ENCODE measurements at regions not wholly inside any gene's neighbourhood (a gene's known extent, or its start where the extent isn't known, plus 50 kb on each side); places are given as distances from the start of the nearest gene placed in this dataset.
A peak's percentile ranks its signal among the peaks of the same experiment; 100 is the strongest.

DNA sequence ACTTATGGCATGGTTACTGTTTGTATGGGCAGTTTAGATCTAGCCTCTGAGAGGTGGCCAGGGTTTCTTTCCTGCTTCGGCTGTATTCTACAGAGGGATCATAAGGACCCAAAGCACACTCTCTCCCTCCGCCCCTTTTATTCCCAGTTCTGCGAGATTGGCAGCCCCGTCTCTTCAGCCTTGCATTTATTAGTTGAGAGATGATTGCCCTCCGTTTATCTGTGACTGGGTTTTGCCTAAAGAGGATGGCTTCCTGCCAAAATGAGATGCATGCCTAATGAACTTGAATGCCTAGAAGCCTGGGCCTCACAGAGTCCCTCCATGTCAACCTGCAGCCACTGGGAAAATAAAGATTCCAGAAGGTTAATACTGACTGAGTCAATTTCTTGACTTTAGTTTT is 97.1 kb upstream of the CHL1 start:
- H3K4me3 Mint-ChIP-seq: no peak overlapping the region
- peaks cover 9% of the 10 kb centered on the region for H3K27me3 Mint-ChIP-seq
- H3K27ac Mint-ChIP-seq: no peak overlapping the region
- H3K9me3 Mint-ChIP-seq: no peaks in the 10 kb centered on the region
- no peak for ATAC-seq
- H3K36me3 Mint-ChIP-seq: no peaks in the 10 kb centered on the region
- no peaks in the 10 kb centered on the region for H3K4me1 Mint-ChIP-seq

DNA sequence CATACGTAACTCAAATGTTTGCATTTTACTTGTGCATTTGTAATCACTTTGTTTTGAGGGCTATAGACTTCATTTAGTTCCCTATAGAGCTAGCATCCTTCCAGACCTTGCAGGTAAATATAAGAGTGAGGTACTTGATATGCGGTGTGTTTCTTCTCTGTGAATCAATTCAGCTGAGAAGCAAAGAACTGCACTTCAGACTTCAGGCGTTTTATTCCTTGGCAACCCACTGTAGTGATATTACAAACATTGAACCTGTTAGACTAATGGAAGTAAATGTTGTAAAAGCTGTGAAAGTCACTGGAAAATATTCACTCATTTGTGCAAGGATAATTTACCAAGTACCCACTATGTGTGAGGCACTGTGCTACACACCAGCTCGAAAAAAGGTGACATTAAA is 94.1 kb upstream of the CHL1 start:
- no peak overlapping the region for H3K4me3 Mint-ChIP-seq
- no peaks in the 10 kb centered on the region for H3K36me3 Mint-ChIP-seq
- H3K27ac Mint-ChIP-seq: no peak overlapping the region
- H3K27me3 Mint-ChIP-seq: peaks cover 9% of the 10 kb centered on the region
- no peaks in the 10 kb centered on the region for H3K9me3 Mint-ChIP-seq
- no peaks in the 10 kb centered on the region for H3K4me1 Mint-ChIP-seq
- ATAC-seq: no peak

DNA sequence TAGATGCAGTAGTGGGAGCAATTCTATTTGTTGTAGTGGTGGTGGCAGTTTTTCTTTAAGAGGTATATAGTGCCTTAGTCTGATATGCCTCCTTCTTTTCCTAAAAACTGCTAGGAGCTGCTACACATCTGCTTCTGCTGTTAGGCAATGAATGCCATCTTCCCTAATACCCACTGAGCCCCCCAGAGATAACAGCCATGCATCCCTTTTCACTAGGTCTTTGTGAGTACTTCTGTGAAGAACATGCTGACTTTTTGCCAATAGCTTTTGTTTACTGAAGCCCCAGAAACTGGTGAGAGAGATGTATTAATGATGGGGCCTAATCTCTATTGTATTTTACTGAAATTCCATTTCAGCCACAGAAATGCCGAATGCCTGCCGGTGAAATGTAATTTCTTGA is 92.6 kb upstream of the CHL1 start:
- Mint-ChIP-seq H3K27ac (no peak overlapping the region), H3K4me3 (no peak overlapping the region), H3K9me3 (no peaks in the 10 kb centered on the region), H3K36me3 (no peaks in the 10 kb centered on the region), H3K27me3 (peaks cover 9% of the 10 kb centered on the region), H3K4me1 (no peaks in the 10 kb centered on the region)
- no peak for ATAC-seq

DNA sequence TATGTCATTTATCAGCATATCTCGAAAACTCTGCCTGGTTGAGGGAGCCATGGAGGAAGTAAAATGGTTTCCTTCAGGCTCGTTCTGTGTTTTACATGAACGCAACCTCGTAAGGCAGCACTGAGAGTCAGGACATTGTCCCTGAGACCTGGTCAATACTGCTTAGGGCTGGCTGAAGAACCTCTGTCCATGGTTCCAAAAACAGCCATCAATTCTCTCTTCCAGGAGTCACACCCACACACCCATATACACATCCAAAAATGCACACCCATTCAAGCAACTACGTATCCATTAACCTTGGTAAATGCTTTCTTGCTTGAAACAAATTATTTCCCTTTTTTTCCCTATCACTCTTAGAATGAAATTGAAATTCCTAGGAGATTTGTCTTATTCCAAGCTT is 91.0 kb upstream of the CHL1 start:
- Mint-ChIP-seq H3K27ac (no peak overlapping the region), H3K36me3 (no peaks in the 10 kb centered on the region), H3K4me3 (no peak overlapping the region), H3K27me3 (no peaks in the 10 kb centered on the region), H3K9me3 (no peaks in the 10 kb centered on the region), H3K4me1 (no peaks in the 10 kb centered on the region)
- ATAC-seq: no peak

DNA sequence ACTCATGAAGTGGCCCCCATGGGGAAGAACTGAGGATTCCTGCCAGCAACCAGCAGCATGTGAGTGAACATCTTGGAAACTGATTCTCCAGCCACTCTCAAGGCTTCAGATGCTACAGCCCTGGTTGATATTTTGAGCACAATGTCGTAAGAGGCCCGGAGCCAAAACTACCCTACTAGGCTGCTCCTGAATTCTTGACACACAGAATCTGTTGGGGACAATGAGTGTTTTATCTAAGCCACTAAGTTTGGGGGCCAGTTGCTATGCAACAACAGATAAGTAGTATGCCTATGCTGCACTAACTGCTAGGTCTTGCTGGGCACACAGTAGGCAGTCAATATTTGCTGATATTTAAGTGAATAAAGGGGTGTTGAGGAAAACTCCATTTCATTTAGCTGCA is 89.9 kb upstream of the CHL1 start:
- Mint-ChIP-seq H3K27me3 (no peaks in the 10 kb centered on the region), H3K27ac (no peak overlapping the region), H3K36me3 (no peaks in the 10 kb centered on the region), H3K4me1 (peaks cover 8% of the 10 kb centered on the region), H3K4me3 (no peak overlapping the region), H3K9me3 (no peaks in the 10 kb centered on the region)
- no peak for ATAC-seq

DNA sequence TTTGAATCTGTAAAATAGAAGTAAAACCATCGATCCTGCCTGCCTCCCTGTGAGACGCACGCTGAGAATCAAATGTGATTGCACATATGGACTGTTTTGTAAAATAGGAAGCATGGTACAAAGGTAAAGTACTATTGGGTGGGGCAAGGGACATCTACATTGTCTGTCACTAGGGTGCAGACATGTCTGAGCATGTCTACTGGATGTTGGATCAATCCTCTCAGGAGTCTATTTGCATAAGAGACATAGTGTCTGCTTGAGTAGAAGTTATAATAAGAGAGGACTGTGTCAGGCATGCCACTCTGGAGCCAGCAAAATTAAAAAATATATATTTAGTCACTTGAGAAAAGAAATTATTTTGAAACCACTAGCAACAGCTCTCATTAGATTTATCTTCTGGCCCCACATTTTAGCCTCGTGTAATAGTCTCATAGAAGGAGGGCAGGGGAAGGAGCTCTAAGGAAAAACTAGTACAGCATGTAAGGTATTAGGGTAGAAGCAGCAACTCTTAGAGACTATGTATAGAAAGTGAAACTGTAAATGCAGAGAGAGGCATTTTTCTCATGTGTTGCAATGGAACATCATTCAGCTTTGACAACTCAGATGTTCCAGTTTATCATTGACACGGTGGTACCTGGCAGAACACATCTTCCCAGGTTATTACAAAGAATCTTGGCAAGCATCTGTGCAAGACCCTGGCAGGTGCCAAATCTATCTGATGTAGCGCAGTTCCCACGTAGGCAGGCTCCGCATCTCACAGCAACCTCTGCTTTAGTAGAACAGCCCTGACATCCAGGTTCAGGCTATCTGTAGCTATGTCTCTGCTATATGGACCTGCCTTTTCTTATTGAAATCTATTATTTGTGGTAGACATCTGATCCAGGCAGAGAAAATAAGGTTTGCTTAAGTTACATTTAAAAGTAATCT is 85.2 kb upstream of the CHL1 start:
- no peak for ATAC-seq
- Mint-ChIP-seq H3K36me3 (no peaks in the 10 kb centered on the region), H3K27me3 (no peaks in the 10 kb centered on the region), H3K4me1 (peaks cover 11% of the 10 kb centered on the region), H3K4me3 (no peak overlapping the region), H3K9me3 (no peaks in the 10 kb centered on the region), H3K27ac (no peak overlapping the region)

DNA sequence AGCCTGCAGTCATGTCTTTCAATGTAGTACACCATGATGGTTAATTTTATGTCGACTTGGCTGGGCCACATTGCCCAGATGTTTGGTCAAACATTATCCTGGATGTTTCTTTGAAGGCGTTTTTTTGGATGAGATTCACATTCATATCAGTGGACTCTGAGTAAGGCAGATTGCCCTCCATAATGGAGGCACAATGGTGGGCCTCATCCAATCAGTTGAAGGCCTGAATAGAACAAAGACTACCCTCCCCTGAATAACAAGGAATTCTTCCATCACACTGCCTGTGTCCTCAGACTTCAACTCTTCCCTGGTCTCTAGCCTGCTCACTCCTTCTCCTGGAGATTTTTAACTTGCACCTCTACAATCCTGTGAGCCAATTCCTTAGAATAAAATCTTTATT is 83.8 kb upstream of the CHL1 start:
- H3K4me3 Mint-ChIP-seq: no peak overlapping the region
- H3K36me3 Mint-ChIP-seq: no peaks in the 10 kb centered on the region
- H3K4me1 Mint-ChIP-seq: peaks cover 11% of the 10 kb centered on the region
- no peak overlapping the region for H3K27ac Mint-ChIP-seq
- ATAC-seq: no peak
- no peaks in the 10 kb centered on the region for H3K27me3 Mint-ChIP-seq
- H3K9me3 Mint-ChIP-seq: no peaks in the 10 kb centered on the region

DNA sequence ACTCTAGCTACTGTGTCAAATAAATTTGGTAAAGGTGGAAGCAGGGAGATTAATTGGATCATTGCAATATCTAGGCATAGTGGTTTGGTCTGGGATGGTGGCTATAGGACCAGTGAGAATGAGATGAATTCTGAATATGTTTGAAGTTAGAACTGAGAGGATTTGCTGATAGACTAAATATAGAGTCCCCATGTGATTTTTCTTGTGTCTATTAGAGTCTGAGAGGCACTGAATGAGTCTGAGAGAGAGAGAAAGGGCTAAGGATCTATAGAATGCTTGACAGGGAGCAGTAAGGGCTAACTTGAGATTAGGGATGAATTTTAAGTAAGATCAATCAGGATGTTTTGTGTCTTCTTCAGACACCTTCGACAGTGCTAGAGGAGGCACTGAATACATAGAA is 77.9 kb upstream of the CHL1 start:
- Mint-ChIP-seq H3K9me3 (no peaks in the 10 kb centered on the region), H3K36me3 (no peaks in the 10 kb centered on the region), H3K4me1 (no peaks in the 10 kb centered on the region), H3K27ac (no peak overlapping the region), H3K4me3 (no peak overlapping the region), H3K27me3 (no peaks in the 10 kb centered on the region)
- ATAC-seq: no peak

DNA sequence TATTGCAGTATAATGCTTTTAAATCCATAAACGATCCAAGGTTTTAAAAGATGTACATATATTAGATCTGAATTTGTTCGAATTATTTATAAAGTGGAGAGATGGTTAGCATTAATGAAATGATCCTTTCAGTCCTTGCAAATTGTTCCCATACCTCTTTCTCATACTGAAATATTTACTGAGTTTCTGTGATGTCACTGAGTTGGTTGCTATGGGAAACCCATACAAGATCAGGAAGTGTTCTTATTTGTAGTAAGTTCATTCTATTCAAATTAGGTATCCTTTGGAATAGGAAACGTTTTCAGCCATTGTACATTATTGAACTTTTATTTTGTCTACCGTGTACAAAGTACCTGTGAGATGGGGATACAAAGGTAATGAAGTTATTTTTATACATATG is 73.2 kb upstream of the CHL1 start:
- no peak for ATAC-seq
- peaks cover 4% of the 10 kb centered on the region for H3K9me3 Mint-ChIP-seq

DNA sequence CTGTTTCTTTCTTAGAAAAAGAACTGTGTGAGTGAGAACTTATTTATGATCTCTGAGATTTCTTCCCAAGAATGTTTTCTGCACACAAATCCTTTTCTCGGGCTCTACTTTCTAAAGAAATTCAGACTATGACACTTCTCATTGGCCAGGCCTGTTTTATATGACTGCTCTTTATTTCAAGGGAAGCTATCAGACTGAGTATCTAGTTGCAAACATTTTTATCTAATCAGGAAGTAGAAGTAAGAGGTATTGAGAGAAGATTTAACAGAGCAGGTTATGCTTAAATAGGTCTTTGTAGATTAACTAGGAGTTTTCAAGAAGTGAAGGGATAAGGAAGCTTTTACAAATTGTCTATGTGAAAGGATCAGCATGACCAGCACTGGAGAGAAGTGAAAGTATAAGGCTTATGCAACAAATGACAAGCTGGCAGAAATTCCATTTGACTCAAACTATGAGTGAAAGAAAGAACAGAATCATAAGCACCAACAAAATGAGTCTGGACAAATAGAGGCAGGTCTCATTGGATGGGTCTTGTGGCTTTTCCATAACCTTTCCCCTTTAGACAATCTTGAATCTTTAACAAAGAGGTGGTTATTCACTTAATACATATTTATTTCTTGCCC is 71.9 kb upstream of the CHL1 start:
- Mint-ChIP-seq H3K27ac (peak overlapping the region; percentile 0), H3K4me3 (no peak overlapping the region), H3K27me3 (no peaks in the 10 kb centered on the region), H3K4me1 (peaks cover 15% of the 10 kb centered on the region), H3K9me3 (peaks cover 4% of the 10 kb centered on the region), H3K36me3 (no peaks in the 10 kb centered on the region)
- peak; percentile 67 for ATAC-seq

More for the DNA sequence above, 73.2 kb upstream of the CHL1 start:
- H3K4me1 Mint-ChIP-seq: peaks cover 15% of the 10 kb centered on the region
- H3K4me3 Mint-ChIP-seq: no peak overlapping the region
- no peaks in the 10 kb centered on the region for H3K27me3 Mint-ChIP-seq
- H3K36me3 Mint-ChIP-seq: no peaks in the 10 kb centered on the region
- no peak overlapping the region for H3K27ac Mint-ChIP-seq

DNA sequence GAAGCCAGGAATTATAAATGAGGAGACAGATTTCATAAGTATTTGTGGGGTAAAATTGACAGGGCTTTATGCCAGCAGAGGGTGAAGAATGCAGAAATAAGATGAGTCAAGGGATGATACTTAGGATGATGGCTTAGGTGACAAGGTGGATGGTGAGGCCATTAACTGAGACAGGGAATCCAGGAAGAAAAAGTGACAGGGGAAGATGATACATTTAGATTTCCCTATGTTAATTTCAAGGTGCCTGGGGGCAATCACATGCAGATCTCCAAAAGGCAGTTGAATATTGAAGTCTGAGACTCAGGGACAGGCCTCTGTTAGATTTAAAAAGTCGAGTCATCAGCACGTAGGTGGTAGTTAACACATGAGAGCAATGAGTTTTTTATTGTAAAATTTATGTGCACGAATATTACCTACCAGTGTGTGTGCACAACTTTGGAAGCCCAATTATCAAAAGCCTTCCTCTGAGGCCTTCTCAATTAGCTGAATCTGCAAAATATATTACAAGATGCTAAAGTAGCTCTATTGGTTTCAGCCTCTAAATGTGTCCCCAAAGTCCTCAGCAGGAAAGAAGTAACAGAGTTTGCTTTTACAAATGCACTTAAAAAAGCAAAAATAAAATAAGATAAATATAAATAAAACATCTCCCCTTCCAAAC is 67.9 kb upstream of the CHL1 start:
- H3K4me3 Mint-ChIP-seq: no peak overlapping the region
- peaks cover 15% of the 10 kb centered on the region for H3K4me1 Mint-ChIP-seq
- H3K27me3 Mint-ChIP-seq: no peaks in the 10 kb centered on the region
- H3K27ac Mint-ChIP-seq: no peak overlapping the region
- no peaks in the 10 kb centered on the region for H3K36me3 Mint-ChIP-seq
- no peak for ATAC-seq
- H3K9me3 Mint-ChIP-seq: peaks cover 4% of the 10 kb centered on the region

DNA sequence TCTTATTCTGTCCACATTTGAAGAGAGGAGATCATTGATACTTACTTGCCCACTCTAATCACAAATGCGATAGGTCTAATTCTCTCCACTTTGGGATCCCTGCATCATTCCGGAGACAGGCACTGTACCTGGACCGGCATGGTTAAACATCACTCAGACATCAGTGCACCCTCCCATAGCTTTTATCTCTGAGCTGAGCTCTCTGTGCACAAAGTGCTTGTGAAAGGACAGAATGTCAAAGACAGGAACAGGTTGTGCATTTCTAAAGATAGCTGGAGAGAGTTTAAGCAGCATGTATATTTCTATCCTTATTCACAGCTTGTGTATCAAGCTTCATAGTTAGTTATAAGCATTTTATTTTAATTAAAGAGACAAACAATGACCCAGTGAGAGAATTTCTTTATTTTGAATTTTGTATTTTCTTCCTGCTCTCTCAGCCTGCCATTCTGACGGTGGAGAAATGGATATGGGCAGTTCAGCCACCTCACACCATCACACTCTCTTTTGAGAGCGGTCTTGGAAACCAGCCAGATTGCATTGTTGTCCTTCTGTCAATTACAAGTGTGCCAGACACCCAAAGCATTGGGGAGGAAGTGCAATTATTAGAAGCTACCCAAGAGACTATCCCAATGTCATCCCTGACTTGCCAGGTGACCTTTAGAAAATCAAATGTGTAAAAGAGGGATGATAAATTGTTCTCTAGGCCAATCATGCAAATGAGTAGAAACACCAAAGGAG is 65.2 kb upstream of the CHL1 start:
- H3K9me3 Mint-ChIP-seq: no peaks in the 10 kb centered on the region
- H3K4me1 Mint-ChIP-seq: no peaks in the 10 kb centered on the region
- no peak overlapping the region for H3K27ac Mint-ChIP-seq
- H3K36me3 Mint-ChIP-seq: no peaks in the 10 kb centered on the region
- H3K4me3 Mint-ChIP-seq: no peak overlapping the region
- no peak for ATAC-seq
- no peaks in the 10 kb centered on the region for H3K27me3 Mint-ChIP-seq

DNA sequence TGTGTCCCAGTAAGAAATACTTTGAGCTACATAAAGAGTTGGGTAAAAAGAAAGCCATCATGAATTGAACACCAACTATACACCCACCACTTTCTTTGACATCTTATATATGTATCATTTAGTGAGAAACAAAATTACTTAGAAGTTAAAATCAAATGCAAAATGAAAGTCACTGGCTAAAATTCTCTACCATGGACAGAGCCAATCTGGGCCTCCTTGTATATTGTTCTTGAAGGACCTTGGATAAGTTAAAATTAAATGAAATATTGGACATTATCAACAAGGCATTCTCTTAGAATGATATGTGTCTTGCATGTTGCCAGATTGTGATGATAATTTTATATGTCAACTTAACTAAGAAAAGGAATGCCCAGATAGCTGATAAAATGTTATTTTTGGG is 64.2 kb upstream of the CHL1 start:
- no peak overlapping the region for H3K27ac Mint-ChIP-seq

DNA sequence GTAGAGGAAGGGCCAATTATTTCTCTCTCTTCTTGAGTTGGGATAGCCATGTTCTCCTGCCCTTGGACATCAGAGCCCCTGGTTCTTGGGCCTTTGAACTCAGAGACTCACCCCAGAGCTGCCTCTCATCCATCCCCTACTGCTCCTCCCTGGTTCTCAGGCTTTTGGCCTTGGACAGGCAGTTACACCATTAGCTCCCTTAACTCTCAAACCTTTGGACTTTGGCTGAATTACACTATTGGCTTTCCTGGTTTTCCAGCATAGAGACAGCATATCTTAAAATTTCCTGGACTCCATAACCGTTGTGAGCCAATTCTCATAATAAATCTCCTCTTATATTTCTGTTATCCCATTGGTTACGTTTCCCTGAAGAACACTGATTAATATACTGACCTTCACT is 63.7 kb upstream of the CHL1 start:
- no peaks in the 10 kb centered on the region for H3K4me1 Mint-ChIP-seq
- no peaks in the 10 kb centered on the region for H3K36me3 Mint-ChIP-seq
- no peaks in the 10 kb centered on the region for H3K27me3 Mint-ChIP-seq
- no peaks in the 10 kb centered on the region for H3K9me3 Mint-ChIP-seq
- no peak overlapping the region for H3K4me3 Mint-ChIP-seq
- no peak overlapping the region for H3K27ac Mint-ChIP-seq
- ATAC-seq: no peak

More for the DNA sequence above, 64.2 kb upstream of the CHL1 start:
- ATAC-seq: no peak
- H3K9me3 Mint-ChIP-seq: no peaks in the 10 kb centered on the region
- no peaks in the 10 kb centered on the region for H3K4me1 Mint-ChIP-seq
- H3K27me3 Mint-ChIP-seq: no peaks in the 10 kb centered on the region
- H3K36me3 Mint-ChIP-seq: no peaks in the 10 kb centered on the region
- no peak overlapping the region for H3K4me3 Mint-ChIP-seq

DNA sequence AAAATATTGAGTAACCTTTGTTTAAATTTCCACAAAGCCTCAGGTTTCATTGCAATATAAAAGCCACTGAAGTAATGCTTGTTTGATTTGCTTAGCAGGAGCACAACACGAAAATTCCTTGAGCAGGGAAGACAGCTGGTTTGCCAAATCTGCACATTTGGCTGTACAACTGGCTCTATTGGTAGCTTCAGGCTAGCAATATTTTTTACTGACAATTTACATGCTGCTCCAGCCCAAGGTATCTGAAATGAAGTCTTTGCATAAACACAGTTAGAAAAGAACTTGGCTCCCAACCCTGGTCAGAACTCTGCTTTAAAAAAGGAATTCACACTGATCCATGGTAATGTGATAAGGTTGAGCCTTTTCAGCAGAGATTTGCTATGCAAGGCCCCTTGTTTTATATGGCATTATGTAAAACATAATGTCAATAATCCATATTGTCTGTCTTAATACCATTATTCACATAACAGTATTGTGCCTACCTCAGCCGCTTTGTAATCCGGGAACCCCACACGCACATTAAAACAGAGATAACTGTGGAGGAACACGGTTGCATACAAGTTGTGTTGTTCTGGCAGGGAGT is 55.7 kb upstream of the CHL1 start:
- no peaks in the 10 kb centered on the region for H3K27me3 Mint-ChIP-seq
- H3K27ac Mint-ChIP-seq: no peak overlapping the region
- H3K4me1 Mint-ChIP-seq: no peaks in the 10 kb centered on the region
- no peaks in the 10 kb centered on the region for H3K36me3 Mint-ChIP-seq
- no peak for ATAC-seq
- H3K9me3 Mint-ChIP-seq: peaks cover 2% of the 10 kb centered on the region
- H3K4me3 Mint-ChIP-seq: no peak overlapping the region
